Epithelial cell of esophagus (primary cell): ENCODE measurements at regions not wholly inside any gene's neighbourhood (a gene's known extent, or its start where the extent isn't known, plus 50 kb on each side); places are given as distances from the start of the nearest gene placed in this dataset.
A peak's percentile ranks its signal among the peaks of the same experiment; 100 is the strongest.
"Not testable (repeated sequence)": the region's sequence is repeated elsewhere in the genome, so short reads cannot be mapped to it uniquely, and the experiment has no call there.

Experiments used
- DNase-seq: peaks from one replicate; pipeline ENCODE4 v3.0.0; 2010; ENCODE audit warnings: low read depth
- H3K4me3 ChIP-seq: 2 replicates; pipeline ENCODE4 v1.5.1; 2011; ENCODE audit warnings: mild to moderate bottlenecking, low read length, control low read depth
- CTCF ChIP-seq: IDR thresholded peaks from 2 replicates; pipeline ENCODE4 v1.5.1; 2011; ENCODE audit warnings: low read depth, mild to moderate bottlenecking, low read length, control low read depth, inconsistent platforms; ENCODE audit not compliant: insufficient read depth; ENCODE audit errors: missing control alignments

DNA sequence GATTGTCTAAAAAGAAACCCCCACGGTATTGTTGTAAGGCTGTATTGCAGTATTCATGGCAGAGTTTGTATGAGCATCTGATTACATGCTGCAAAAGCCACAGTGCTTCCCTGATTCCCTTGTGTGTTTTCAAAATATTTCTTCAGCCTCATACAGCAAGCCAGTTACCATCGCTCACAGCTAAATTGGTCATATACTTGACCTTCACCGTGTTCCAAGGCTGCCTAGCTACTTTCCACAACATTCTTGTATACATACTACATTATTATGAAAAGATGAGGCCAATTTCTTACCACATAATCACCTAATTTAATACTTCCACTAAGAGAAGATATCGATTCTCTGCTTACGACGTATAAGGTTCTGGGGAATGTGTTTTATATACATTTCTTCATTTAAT lies 576.3 kb upstream of the CNTNAP5 start:
- no peak for DNase-seq
- TF ChIP-seq CTCF = no peak

GRCh38 chr2:123451542-123451941 lies 573.5 kb upstream of the CNTNAP5 start:
- no peak for DNase-seq
- no peak for TF ChIP-seq CTCF
- H3K4me3 ChIP-seq = no peak overlapping the region

More for the DNA sequence above, 576.3 kb upstream of the CNTNAP5 start:
- H3K4me3 ChIP-seq = no peak overlapping the region

DNA sequence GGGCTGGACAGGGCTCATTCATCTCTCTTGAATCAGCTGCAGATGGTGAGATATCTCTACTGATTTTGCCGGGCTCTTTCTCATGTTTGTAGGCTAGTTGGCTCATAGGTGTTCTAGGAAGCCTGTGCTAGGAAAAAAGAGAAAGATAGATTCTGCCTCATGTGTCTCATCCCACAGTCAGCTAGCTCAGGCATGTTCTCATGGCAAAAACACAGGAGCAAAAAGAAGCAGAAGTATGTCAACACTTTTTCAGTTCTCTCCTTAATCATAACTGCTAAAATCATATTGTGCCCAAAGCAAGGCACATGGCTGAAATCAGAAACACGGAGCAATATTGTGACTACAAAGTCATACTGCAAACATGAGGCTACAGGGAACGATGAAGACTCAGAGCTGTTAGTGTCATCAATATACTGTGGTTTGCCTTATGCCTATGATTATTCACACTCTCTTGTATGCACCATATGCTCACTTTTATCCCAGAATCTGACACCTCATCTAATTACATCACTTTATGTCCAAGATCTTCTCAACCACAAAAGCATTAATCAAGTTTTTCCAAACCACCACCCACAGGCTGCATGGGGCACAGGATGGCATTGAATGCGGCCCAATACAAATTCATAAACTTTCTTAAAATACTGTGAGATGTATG lies 571.9 kb upstream of the CNTNAP5 start:
- TF ChIP-seq CTCF = no peak
- peak; percentile 51 for DNase-seq
- H3K4me3 ChIP-seq = no peak overlapping the region

DNA sequence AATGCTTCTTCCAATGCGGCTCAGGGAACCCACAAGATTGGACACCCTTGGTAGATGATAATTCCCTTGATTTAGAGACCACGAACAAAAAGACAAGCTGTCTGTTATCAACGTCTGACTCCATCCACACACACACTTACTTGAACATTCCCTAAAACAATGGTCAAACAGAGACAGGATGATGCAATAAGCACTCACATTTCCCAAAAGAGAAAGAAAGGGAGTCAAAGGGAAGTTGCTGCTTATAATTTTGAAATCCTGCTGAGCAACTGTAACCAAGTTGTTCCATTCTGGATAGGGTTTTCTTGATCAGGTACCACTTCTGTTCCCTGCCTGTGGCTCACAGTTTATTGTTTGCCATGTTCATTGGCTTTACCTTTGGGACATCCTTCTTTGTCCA lies 571.3 kb upstream of the CNTNAP5 start:
- no peak for TF ChIP-seq CTCF
- no peak overlapping the region for H3K4me3 ChIP-seq
- peak; percentile 24 for DNase-seq

DNA sequence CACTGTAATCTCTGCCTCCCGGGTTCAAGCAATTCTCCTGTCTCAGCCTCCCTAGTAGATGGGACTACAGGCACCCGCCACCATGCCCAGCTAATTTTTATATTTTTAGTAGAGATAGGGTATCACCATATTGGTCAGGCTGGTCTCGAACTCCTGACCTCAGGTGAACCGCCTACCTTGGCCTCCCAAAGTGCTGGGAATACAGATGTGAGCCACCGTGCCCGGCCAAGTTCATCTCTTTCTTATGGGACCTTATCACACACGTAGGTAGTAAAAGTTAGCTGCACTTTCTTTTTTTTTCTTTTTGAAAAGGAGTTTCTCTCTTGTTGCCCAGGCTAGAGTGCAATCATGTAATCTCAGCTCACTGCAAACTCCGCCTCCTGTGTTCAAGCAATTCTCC lies 569.9 kb upstream of the CNTNAP5 start:
- H3K4me3 ChIP-seq, DNase-seq: not testable (repeated sequence)

GRCh38 chr2:123456416-123456815 lies 568.7 kb upstream of the CNTNAP5 start:
- no peak for TF ChIP-seq CTCF
- DNase-seq = peak; percentile 71
- no peak overlapping the region for H3K4me3 ChIP-seq

GRCh38 chr2:123463886-123464285 lies 561.2 kb upstream of the CNTNAP5 start:
- no peak for TF ChIP-seq CTCF
- DNase-seq = no peak
- H3K4me3 ChIP-seq = no peak overlapping the region

DNA sequence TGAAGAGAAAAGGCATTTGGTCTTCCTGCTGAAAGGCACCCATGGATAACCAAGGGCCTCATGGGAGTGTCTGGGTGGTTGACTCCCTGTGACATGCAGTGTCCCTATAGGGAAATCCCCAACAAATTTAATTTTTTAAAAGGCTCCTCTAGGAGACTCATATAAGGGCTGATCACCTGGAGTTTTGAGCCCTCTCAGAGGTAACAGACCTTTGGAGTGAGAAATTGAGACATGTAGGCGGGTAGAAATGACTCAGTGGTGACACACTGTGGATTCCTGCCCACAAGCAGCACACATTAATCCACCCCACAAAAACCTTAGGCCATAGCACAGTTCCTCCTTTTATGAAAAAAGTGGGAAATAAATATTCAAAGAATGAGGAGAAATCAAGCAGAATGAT lies 557.0 kb upstream of the CNTNAP5 start:
- DNase-seq = peak; percentile 74
- peak; percentile 13 for TF ChIP-seq CTCF
- no peak overlapping the region for H3K4me3 ChIP-seq
